ENCODE measurements at regions not wholly inside any gene's neighbourhood (a gene's known extent, or its start where the extent isn't known, plus 50 kb on each side); places are given as distances from the start of the nearest gene placed in this dataset.

DNA sequence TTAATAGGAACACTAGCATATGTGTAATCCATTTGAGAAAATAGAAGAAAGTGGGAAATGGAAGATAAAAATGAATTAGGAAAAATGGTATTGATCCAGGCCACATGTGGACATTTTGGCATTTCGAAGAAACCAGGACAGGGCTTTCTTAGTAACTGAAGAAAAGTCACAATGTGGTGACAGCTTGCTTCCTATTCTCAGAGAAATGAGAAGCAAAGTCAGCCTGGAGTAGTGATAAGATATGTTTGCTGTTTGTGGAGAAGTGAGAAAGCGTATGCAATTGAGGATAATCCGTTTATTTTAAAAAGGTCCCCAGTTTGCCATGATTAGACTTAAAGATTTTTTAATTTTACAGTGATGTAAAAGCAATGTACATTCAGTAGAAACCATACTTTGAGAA lies 127.9 kb downstream of the SLITRK6 start (continued):
- TF ChIP-seq, protein P1, sequence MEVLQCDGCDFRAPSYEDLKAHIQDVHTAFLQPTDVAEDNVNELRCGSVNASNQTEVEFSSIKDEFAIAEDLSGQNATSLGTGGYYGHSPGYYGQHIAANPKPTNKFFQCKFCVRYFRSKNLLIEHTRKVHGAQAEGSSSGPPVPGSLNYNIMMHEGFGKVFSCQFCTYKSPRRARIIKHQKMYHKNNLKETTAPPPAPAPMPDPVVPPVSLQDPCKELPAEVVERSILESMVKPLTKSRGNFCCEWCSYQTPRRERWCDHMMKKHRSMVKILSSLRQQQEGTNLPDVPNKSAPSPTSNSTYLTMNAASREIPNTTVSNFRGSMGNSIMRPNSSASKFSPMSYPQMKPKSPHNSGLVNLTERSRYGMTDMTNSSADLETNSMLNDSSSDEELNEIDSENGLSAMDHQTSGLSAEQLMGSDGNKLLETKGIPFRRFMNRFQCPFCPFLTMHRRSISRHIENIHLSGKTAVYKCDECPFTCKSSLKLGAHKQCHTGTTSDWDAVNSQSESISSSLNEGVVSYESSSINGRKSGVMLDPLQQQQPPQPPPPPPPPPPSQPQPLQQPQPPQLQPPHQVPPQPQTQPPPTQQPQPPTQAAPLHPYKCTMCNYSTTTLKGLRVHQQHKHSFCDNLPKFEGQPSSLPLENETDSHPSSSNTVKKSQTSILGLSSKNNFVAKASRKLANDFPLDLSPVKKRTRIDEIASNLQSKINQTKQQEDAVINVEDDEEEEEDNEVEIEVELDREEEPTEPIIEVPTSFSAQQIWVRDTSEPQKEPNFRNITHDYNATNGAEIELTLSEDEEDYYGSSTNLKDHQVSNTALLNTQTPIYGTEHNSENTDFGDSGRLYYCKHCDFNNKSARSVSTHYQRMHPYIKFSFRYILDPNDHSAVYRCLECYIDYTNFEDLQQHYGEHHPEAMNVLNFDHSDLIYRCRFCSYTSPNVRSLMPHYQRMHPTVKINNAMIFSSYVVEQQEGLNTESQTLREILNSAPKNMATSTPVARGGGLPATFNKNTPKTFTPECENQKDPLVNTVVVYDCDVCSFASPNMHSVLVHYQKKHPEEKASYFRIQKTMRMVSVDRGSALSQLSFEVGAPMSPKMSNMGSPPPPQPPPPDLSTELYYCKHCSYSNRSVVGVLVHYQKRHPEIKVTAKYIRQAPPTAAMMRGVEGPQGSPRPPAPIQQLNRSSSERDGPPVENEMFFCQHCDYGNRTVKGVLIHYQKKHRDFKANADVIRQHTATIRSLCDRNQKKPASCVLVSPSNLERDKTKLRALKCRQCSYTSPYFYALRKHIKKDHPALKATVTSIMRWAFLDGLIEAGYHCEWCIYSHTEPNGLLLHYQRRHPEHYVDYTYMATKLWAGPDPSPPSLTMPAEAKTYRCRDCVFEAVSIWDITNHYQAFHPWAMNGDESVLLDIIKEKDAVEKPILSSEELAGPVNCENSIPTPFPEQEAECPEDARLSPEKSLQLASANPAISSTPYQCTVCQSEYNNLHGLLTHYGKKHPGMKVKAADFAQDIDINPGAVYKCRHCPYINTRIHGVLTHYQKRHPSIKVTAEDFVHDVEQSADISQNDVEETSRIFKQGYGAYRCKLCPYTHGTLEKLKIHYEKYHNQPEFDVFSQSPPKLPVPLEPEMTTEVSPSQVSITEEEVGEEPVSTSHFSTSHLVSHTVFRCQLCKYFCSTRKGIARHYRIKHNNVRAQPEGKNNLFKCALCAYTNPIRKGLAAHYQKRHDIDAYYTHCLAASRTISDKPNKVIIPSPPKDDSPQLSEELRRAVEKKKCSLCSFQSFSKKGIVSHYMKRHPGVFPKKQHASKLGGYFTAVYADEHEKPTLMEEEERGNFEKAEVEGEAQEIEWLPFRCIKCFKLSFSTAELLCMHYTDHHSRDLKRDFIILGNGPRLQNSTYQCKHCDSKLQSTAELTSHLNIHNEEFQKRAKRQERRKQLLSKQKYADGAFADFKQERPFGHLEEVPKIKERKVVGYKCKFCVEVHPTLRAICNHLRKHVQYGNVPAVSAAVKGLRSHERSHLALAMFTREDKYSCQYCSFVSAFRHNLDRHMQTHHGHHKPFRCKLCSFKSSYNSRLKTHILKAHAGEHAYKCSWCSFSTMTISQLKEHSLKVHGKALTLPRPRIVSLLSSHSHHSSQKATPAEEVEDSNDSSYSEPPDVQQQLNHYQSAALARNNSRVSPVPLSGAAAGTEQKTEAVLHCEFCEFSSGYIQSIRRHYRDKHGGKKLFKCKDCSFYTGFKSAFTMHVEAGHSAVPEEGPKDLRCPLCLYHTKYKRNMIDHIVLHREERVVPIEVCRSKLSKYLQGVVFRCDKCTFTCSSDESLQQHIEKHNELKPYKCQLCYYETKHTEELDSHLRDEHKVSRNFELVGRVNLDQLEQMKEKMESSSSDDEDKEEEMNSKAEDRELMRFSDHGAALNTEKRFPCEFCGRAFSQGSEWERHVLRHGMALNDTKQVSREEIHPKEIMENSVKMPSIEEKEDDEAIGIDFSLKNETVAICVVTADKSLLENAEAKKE (CRISPR knock-in tag; IDR thresholded peaks at IDR 0.05) = no peak
- TF ChIP-seq POLR2AphosphoS5 (IDR thresholded peaks at IDR 0.05; ENCODE audit: low read depth) (no peak), EZH2phosphoT487 (IDR thresholded peaks at IDR 0.05; ENCODE audit: unreplicated experiment) (no peak), STAT1 (IDR thresholded peaks at IDR 0.05; ENCODE audit: unreplicated experiment) (no peak), NANOG (IDR thresholded peaks at IDR 0.05; ENCODE audit: borderline replicate concordance) (no peak)
- TF ChIP-seq, protein P2, sequence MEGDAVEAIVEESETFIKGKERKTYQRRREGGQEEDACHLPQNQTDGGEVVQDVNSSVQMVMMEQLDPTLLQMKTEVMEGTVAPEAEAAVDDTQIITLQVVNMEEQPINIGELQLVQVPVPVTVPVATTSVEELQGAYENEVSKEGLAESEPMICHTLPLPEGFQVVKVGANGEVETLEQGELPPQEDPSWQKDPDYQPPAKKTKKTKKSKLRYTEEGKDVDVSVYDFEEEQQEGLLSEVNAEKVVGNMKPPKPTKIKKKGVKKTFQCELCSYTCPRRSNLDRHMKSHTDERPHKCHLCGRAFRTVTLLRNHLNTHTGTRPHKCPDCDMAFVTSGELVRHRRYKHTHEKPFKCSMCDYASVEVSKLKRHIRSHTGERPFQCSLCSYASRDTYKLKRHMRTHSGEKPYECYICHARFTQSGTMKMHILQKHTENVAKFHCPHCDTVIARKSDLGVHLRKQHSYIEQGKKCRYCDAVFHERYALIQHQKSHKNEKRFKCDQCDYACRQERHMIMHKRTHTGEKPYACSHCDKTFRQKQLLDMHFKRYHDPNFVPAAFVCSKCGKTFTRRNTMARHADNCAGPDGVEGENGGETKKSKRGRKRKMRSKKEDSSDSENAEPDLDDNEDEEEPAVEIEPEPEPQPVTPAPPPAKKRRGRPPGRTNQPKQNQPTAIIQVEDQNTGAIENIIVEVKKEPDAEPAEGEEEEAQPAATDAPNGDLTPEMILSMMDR (conservative IDR thresholded peaks at IDR 0.05; ENCODE audit: low read depth in 2 of 2) = no peak

DNA sequence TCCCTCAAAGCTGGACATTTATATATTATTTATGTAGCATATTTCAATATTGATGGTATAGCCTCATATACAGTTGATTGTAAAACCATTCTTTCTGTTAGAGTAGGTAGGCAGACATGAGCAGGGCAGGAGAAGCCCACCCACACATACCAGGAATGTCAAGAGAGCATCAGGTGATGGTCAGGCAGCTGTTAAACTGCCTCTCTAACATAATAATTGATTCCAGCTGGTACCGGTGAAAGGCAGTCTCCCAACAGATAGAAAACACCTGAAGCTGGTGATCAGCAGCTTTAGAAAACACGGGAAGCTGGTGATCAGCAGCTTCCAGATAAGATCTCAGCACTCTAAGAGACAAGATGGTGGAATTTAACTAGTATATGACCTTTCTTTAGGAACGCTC lies 132.9 kb downstream of the SLITRK6 start:
- peak overlapping the region; percentile 93 for H3K27ac ChIP-seq (ENCODE audit: low read depth)

More for the DNA sequence above, 132.9 kb downstream of the SLITRK6 start:
- TF ChIP-seq NANOG (IDR thresholded peaks at IDR 0.05; ENCODE audit: borderline replicate concordance) (peak; percentile 94), EZH2 (IDR thresholded peaks at IDR 0.05; ENCODE audit: low read depth, unreplicated experiment) (no peak), CREB1 (CRISPR knock-in tag; IDR thresholded peaks at IDR 0.05; ENCODE audit: low read depth) (peak; percentile 56; the same call in 1 of the 2 replicates)
- TF ChIP-seq, protein P1 (CRISPR knock-in tag; IDR thresholded peaks at IDR 0.05) = peak; percentile 89
- H3K79me2 ChIP-seq (replicated peaks; ENCODE audit: insufficient read depth) = peaks cover 37% of the 10 kb centered on the region
- no peaks in the 10 kb centered on the region for H3K9me3 Mint-ChIP-seq
- no peaks in the 10 kb centered on the region for H3K27me3 ChIP-seq (ENCODE audit: insufficient read depth)
- H3K4me1 ChIP-seq (ENCODE audit: insufficient read depth) = peaks cover 23% of the 10 kb centered on the region
- peak overlapping the region; percentile 73 for H3K4me2 ChIP-seq
- H3K9me2 ChIP-seq (ENCODE audit: insufficient read depth) = no peaks in the 10 kb centered on the region
- no peaks in the 10 kb centered on the region for H4K20me1 ChIP-seq (replicated peaks; ENCODE audit: insufficient read depth)
- H3K36me3 Mint-ChIP-seq (ENCODE audit: low read depth) = peaks cover 10% of the 10 kb centered on the region; the same call in 1 of the 3 replicates
- ATAC-seq = peak; percentile 98
- H3K36me3 ChIP-seq (ENCODE audit: insufficient read depth) = no peaks in the 10 kb centered on the region
- H3K4me3 ChIP-seq = peak overlapping the region; percentile 47
- H2AFZ ChIP-seq = no peak overlapping the region
- peak; percentile 85 for DNase-seq (ENCODE audit: low spot score)
- H3K27ac Mint-ChIP-seq = peak overlapping the region; percentile 97
- H3K4me3 Mint-ChIP-seq = peak overlapping the region; percentile 77
- no peaks in the 10 kb centered on the region for H3F3A ChIP-seq (replicated peaks; ENCODE audit: low read depth)
- peaks cover 50% of the 10 kb centered on the region for H3K4me1 Mint-ChIP-seq
- peaks cover 4% of the 10 kb centered on the region for H3K27me3 Mint-ChIP-seq (ENCODE audit: insufficient read depth, low read depth, poor library complexity)
